ENCODE measurements at regions not wholly inside any gene's neighbourhood (a gene's known extent, or its start where the extent isn't known, plus 50 kb on each side); places are given as distances from the start of the nearest gene placed in this dataset.

- Histone ChIP-seq H3K4me2 (ENCODE audit: extremely low read depth, insufficient read depth, low read length) (no peak overlapping the region), H3K27me3 (ENCODE audit: control insufficient read depth, insufficient read depth, low read length) (no peaks in the 10 kb centered on the region), H3K79me2 (ENCODE audit: control insufficient read depth, insufficient read depth, low read length) (no peaks in the 10 kb centered on the region), H3K4me1 (ENCODE audit: control insufficient read depth, extremely low read depth, insufficient read depth, low read length) (no peaks in the 10 kb centered on the region), H2AFZ (ENCODE audit: low read length) (no peak overlapping the region), H3K9ac (ENCODE audit: insufficient read depth, low read length) (no peak overlapping the region), H3K9me3 (ENCODE audit: control insufficient read depth, insufficient read depth, low read depth, low read length) (no peaks in the 10 kb centered on the region), H3K27ac (ENCODE audit: insufficient read depth, low read length) (no peak overlapping the region), H4K20me1 (ENCODE audit: control insufficient read depth, extremely low read depth, insufficient read depth, low read length) (no peaks in the 10 kb centered on the region), H3K36me3 (ENCODE audit: control insufficient read depth, insufficient read depth, low read length) (no peaks in the 10 kb centered on the region), H3K4me3 (replicated peaks in 1 of 4; ENCODE audit: control extremely low read depth in 1 of 4, insufficient read depth in 1 of 4, low read depth in 3 of 4, low read length in 4 of 4) (no peak overlapping the region)
- TF ChIP-seq EZH2 (IDR thresholded peaks at IDR 0.05; ENCODE audit: low read length, missing control alignments): no peak
- no peak for TF ChIP-seq CTCF (conservative IDR thresholded peaks at IDR 0.05 in 1 of 2, IDR thresholded peaks at IDR 0.05 in 1 of 2; ENCODE audit: low read depth in 1 of 2, low read length in 2 of 2)
- DNase-seq (ENCODE audit: low read depth in 2 of 2): peak in 1 of 2 donors; percentile 5
Observed at GRCh38 chr5:136605638-136606037, 240.3 kb upstream of the TRPC7 start.

GRCh38 chr5:136600306-136600705 lies 235.0 kb upstream of the TRPC7 start:
- no peaks in the 10 kb centered on the region for H3K9me3 ChIP-seq (ENCODE audit: control insufficient read depth, insufficient read depth, low read depth, low read length)
- H3K4me3 ChIP-seq (replicated peaks in 1 of 4; ENCODE audit: control extremely low read depth in 1 of 4, insufficient read depth in 1 of 4, low read depth in 3 of 4, low read length in 4 of 4): no peak overlapping the region
- no peaks in the 10 kb centered on the region for H3K27me3 ChIP-seq (ENCODE audit: control insufficient read depth, insufficient read depth, low read length)
- no peaks in the 10 kb centered on the region for H3K36me3 ChIP-seq (ENCODE audit: control insufficient read depth, insufficient read depth, low read length)
- TF ChIP-seq EZH2 (IDR thresholded peaks at IDR 0.05; ENCODE audit: low read length, missing control alignments) (no peak), CTCF (conservative IDR thresholded peaks at IDR 0.05 in 1 of 2, IDR thresholded peaks at IDR 0.05 in 1 of 2; ENCODE audit: low read depth in 1 of 2, low read length in 2 of 2) (no peak)
- H4K20me1 ChIP-seq (ENCODE audit: control insufficient read depth, extremely low read depth, insufficient read depth, low read length): no peaks in the 10 kb centered on the region
- no peaks in the 10 kb centered on the region for H3K4me1 ChIP-seq (ENCODE audit: control insufficient read depth, extremely low read depth, insufficient read depth, low read length)
- no peak overlapping the region for H3K4me2 ChIP-seq (ENCODE audit: extremely low read depth, insufficient read depth, low read length)
- no peak overlapping the region for H3K27ac ChIP-seq (ENCODE audit: insufficient read depth, low read length)
- no peaks in the 10 kb centered on the region for H3K79me2 ChIP-seq (ENCODE audit: control insufficient read depth, insufficient read depth, low read length)
- no peak overlapping the region for H2AFZ ChIP-seq (ENCODE audit: low read length)
- H3K9ac ChIP-seq (ENCODE audit: insufficient read depth, low read length): no peak overlapping the region
- no peak for DNase-seq (ENCODE audit: low read depth in 2 of 2)

GRCh38 chr5:136598802-136599404 lies 233.6 kb upstream of the TRPC7 start:
- Histone ChIP-seq H3K9ac (ENCODE audit: insufficient read depth, low read length) (no peak overlapping the region), H3K36me3 (ENCODE audit: control insufficient read depth, insufficient read depth, low read length) (no peaks in the 10 kb centered on the region), H3K9me3 (ENCODE audit: control insufficient read depth, insufficient read depth, low read depth, low read length) (no peaks in the 10 kb centered on the region), H2AFZ (ENCODE audit: low read length) (no peak overlapping the region), H3K4me2 (ENCODE audit: extremely low read depth, insufficient read depth, low read length) (no peak overlapping the region), H4K20me1 (ENCODE audit: control insufficient read depth, extremely low read depth, insufficient read depth, low read length) (no peaks in the 10 kb centered on the region), H3K27me3 (ENCODE audit: control insufficient read depth, insufficient read depth, low read length) (no peaks in the 10 kb centered on the region), H3K4me1 (ENCODE audit: control insufficient read depth, extremely low read depth, insufficient read depth, low read length) (no peaks in the 10 kb centered on the region), H3K4me3 (replicated peaks in 1 of 4; ENCODE audit: control extremely low read depth in 1 of 4, insufficient read depth in 1 of 4, low read depth in 3 of 4, low read length in 4 of 4) (no peak overlapping the region), H3K79me2 (ENCODE audit: control insufficient read depth, insufficient read depth, low read length) (no peaks in the 10 kb centered on the region), H3K27ac (ENCODE audit: insufficient read depth, low read length) (no peak overlapping the region)
- no peak for TF ChIP-seq CTCF (conservative IDR thresholded peaks at IDR 0.05 in 1 of 2, IDR thresholded peaks at IDR 0.05 in 1 of 2; ENCODE audit: low read depth in 1 of 2, low read length in 2 of 2)
- no peak for TF ChIP-seq EZH2 (IDR thresholded peaks at IDR 0.05; ENCODE audit: low read length, missing control alignments)
- no peak for DNase-seq (ENCODE audit: low read depth in 2 of 2)
